GM21786 (cell line): ENCODE measurements at regions not wholly inside any gene's neighbourhood (a gene's known extent, or its start where the extent isn't known, plus 50 kb on each side); places are given as distances from the start of the nearest gene placed in this dataset.

Experiments
- ATAC-seq: cut with Tn5 transposase; IDR thresholded peaks from one replicate; pipeline ENCODE4 v1.9.1; 2021; ENCODE audit not compliant: unreplicated experiment

- ATAC-seq = no peak
Measured at GRCh38 chr6:53216301-53216700, 67.7 kb upstream of the GCM1 start.

GRCh38 chr6:53214172-53214571 is 65.5 kb upstream of the GCM1 start:
- no peak for ATAC-seq

GRCh38 chr6:53210811-53211210 is 62.2 kb upstream of the GCM1 start:
- ATAC-seq = no peak

- no peak for ATAC-seq
Measured at GRCh38 chr6:53209681-53210080, 61.0 kb upstream of the GCM1 start.

- no peak for ATAC-seq
Measured at GRCh38 chr6:53205778-53206177, 57.1 kb upstream of the GCM1 start.

GRCh38 chr6:53203483-53203882 is 54.8 kb upstream of the GCM1 start:
- ATAC-seq = no peak

- ATAC-seq = no peak
Measured at GRCh38 chr6:53202052-53202451, 53.4 kb upstream of the GCM1 start.

GRCh38 chr6:53201270-53201669 is 52.6 kb upstream of the GCM1 start:
- ATAC-seq = no peak

GRCh38 chr6:53199765-53200164 is 51.1 kb upstream of the GCM1 start:
- no peak for ATAC-seq

- ATAC-seq = peak; percentile 98
Measured at GRCh38 chr6:53199156-53199555, 50.5 kb upstream of the GCM1 start.
